ENCODE measurements at regions not wholly inside any gene's neighbourhood (a gene's known extent, or its start where the extent isn't known, plus 50 kb on each side); places are given as distances from the start of the nearest gene placed in this dataset.

DNA sequence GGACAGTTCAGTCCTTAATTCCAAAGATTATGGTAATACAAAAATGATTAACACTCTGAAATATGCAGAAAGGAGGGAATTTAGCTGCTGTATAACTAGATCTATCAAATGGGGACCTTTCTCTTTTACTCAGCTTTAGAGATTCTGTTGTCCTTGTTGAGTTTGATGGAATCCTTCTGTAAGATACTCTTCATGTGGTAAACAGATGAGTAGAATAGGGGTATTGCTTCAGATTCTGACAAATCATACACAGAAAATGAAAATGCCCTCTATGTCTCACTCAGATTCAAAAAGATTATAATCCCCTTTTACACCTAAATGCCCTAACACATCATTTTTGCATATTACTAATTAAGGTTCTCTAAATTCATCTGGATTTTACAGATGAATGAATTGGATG is 50.7 kb downstream of the ARHGAP35 start:
- no peak for DNase-seq (ENCODE audit: low spot score)

GRCh38 chr19:46913198-46913851 is 52.5 kb downstream of the ARHGAP35 start:
- no peak for DNase-seq (ENCODE audit: low spot score)

- DNase-seq (ENCODE audit: low spot score), result peak; percentile 26
Measured at GRCh38 chr19:46913852-46914430, 53.1 kb downstream of the ARHGAP35 start.

DNA sequence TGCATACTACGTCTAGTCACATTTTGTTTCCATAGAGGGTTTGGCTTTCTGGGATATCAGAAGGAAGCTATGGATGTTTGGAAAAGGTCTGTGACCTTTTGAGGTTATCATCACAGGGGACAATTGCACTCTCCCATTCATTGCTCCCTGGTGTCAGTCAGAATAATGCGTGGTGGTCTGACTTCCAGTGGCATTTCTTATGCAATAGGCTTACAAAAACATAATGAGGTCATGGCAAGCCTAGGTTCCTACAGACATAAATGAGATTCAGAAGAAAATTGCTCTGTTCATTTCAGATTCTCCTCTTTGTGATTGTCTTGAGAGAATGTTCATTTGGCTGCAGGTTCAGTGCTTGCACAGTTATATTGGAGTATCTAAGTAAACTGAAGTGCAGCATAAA is 54.6 kb downstream of the ARHGAP35 start:
- DNase-seq (ENCODE audit: low spot score), result no peak

DNA sequence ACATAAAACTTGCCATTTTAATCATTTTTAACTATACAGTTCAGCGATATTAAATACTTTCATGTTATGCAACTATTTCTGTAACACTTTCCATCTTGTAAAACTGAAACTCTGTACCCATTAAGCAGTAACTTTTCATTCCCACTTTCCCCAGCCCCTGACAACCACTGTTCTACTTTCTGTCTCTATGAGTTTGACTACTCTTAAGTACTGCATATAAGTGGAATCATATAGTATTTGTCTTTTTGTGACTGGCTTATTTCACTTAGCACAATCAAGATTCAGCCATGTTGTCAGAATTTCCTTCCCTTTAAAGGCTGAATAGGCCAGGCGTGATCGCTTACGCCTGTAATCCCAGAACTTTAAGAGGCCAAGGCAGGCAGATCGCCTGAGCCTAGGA is 56.2 kb downstream of the ARHGAP35 start:
- DNase-seq (ENCODE audit: low spot score), result no peak

- no peak for DNase-seq (ENCODE audit: low spot score)
Measured at GRCh38 chr19:46919324-46919723, 58.5 kb downstream of the ARHGAP35 start.

- DNase-seq (ENCODE audit: low spot score), result no peak
Measured at GRCh38 chr19:46920362-46920761, 59.6 kb downstream of the ARHGAP35 start.

DNA sequence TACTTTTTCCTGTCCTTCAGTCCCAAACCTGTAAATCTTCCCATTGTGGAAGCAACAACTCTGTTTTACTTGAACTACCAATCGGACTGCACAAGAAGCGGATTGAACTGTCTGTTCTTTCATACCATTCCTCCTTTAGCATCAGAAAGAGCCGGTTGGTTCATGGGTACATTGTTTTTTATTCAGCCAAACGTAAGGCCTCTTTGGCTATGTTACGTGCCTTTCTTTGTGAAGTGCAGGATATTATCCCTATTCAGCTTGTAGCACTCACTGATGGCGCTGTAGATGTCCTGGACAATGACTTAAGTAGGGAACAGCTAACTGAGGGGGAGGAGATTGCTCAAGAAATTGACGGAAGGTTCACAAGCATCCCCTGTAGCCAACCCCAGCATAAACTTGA is 60.3 kb downstream of the ARHGAP35 start:
- DNase-seq (ENCODE audit: low spot score), result no peak

- DNase-seq (ENCODE audit: low spot score), result no peak
Measured at GRCh38 chr19:46922465-46922864, 61.7 kb downstream of the ARHGAP35 start.

GRCh38 chr19:46924874-46925547 is 64.2 kb downstream of the ARHGAP35 start:
- no peak for DNase-seq (ENCODE audit: low spot score)

DNA sequence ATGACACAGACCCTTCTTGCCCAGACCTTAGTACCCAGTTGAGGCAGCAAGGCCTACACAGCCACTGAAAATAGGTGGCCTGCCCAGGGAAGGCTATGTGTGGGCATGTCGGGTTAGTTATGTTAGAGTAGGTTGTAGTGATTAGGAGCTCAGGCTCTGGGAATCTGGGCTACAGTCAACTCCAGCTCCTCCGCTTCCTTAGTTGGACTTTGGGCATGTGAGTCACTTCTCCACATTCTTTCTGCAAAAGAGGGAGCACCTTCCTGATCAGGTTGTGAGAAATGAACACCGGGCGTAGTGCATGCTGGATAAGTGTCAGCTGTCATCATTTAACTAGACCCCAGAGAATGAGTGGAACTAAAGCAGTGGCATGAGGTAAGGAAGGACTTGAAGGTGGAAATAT is 64.8 kb downstream of the ARHGAP35 start:
- no peak for DNase-seq (ENCODE audit: low spot score)

DNA sequence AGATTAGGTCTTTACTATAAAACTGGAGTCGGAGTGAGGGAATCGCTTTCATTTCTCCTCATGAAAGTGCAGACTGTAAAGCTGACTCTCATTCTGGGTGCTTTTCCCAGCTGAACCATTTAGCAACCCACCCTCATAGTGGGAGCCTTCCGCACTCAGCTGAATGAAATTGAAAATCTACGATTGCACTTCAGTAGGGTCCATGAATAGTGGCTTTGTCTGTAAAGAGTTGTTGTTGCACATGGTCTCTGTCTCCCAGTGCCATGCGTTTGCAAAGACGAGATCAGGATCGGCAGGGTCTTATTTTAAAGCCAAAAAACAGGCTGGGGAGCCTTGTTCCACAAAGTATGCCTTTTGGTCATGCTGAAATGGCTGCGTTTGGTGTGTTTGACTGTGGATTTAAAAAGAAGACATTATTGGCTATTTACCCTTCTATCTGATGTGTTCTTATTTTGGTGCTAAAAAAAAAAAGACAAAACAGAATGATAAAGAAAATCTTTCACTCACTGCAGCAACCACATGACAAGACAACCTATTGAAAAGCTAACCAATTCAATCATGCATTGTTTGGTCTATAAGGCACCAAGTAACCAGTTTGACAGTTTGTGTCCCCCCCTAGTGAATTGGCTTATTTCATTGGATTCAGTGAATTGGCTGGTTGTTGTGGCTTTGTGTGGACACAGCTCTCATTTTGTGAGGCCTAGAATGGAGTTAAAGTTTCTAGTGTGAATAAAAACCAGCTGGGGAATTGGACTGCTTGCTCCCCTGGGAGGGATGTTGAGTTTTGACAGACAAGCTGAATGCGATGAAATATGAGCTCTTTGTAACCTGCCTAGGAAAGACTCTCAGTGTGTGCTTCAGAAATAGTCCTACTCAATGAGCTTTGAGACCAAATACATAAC is 65.6 kb downstream of the ARHGAP35 start:
- no peak for DNase-seq (ENCODE audit: low spot score)

- DNase-seq (ENCODE audit: low spot score), result no peak
Measured at GRCh38 chr19:46927106-46927505, 66.3 kb downstream of the ARHGAP35 start.

- DNase-seq (ENCODE audit: low spot score), result no peak
Measured at GRCh38 chr19:46927893-46928292, 67.1 kb downstream of the ARHGAP35 start.

- DNase-seq (ENCODE audit: low spot score), result no peak
Measured at GRCh38 chr19:46928951-46929350, 68.2 kb downstream of the ARHGAP35 start.

DNA sequence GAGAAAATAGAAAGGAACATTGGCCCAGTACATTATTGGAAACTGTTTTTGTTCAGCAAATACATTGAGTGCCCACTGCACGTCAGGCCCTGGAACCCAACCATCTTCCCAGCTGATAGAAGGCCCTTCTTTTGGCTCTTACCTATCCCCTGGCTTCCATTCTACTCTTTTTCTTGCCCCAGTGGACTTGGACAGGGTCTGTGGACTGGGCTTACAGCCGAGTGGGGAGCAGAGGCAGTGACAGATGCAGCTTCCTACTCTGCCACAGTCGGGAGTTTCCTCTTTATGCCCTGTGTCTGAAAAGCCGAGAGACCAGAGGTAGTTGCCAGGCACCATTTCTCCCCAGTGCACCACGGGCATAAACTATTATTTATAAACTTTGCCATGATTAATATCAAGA is 70.4 kb downstream of the ARHGAP35 start:
- no peak for DNase-seq (ENCODE audit: low spot score)

DNA sequence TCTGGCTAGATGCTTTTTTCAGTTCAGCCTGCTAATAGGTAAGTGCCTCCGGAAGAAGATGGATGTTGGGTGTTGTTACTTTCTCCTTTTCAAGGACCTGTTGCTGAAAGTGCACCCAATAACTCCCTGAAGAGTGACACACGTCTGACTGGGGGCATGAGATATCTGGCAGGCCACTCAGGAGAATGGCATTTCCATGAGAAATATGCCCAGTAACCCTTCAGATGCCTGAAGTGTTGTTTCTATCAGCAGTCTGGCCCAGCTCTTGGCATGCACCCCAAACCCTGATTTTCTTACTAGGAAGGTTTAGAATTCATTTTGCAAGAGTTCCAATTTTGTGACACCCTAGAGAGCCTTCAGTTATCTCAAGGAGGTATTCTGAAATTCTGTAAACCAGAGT is 71.5 kb downstream of the ARHGAP35 start:
- DNase-seq (ENCODE audit: low spot score), result no peak

DNA sequence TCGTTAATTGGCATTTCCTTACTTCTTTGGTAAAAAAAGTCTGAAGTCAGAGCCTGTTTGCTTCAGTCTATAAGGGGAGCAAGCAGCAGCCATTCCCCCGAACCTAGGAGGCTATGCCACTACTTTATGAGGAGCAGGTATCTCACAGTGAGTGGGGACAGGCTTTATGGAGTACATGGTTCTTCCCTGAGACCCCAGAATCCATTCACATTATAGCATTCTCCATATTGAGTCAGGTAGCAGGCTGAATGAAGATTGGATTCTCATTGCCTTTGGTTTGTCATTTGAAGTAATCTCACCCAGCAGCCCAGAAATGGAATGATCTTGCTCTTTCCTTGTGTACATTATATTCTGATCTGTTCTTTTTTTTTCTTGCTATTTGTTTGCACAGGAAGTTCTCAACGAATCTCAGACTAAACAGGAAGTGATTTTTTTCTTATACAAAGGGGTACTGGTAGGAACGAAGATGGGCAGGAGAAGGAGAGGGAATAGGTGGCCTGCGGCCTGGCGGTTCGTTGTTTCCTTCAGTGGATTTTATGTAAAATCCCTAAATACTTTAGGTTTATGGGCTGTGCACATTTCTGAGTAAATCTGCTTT is 74.4 kb downstream of the ARHGAP35 start:
- no peak for DNase-seq (ENCODE audit: low spot score)

DNA sequence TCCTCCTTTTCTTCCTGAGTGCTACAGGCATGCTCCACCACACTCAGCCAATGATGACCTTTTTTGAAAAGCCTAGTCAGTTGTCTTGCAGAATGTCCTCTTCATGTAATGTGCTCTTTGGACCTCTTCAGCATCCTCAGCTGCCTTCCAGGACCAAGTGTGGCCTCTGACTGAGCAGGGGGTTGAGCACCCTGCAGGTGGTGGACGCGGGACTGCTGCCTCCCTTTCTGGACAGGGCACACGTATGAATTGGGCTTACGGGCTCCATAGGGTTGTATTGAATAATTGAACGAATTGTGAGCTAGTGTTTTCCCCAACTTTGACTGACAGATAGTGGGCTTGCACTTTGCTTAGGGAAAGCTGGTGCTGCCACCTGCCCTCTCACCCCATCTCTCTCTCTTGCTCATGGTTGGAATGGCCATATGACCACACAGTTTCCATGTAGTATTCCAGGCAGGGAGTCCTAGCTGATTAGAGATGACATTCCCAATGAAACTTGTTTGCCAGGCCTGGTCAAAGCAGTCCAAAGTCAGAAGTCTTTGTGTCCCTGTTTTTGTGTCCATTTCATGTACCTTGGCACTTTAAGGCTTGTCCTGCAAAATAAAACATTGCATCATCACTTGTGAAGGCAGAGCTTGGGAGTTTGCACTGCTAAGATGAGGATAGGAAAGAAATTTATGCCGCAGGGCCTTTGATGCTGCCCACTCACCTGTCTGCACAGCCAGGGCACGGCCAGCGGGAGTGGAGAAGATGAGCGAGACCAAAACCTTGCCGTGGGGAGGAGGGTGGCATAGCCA is 76.3 kb upstream of the NPAS1 start:
- DNase-seq (ENCODE audit: low spot score), result no peak

DNA sequence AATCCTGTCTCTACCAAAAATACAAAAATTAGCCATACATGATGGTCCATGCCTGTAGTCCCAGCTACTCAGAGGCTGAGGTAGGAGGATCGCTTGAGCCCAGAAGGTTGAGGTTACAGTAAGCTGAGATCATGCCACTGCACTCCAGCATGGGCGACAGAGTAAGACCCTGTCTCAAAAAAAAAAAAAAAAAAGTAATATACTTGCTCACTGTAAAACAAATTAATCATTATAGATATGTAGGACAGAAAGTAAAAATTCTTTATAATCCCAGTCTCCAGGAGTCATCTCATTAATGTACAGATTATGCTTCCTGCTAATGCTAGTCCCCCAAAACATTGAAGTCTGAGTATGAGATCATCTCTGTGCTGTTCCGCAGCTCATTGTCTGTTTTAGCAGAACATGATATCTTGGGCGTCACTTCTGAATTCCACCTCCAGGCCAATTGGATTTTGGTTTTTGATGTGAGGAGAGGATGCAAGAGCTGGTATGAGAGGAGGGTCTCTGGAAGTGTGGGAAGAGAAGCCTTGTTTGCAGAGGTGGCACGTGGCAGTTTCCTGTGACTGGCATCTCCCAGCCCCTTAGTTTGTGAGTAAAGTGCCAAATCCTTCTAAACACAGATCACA is 75.4 kb upstream of the NPAS1 start:
- no peak for DNase-seq (ENCODE audit: low spot score)

All from NAMALWA (cell line).